ENCODE measurements at regions not wholly inside any gene's neighbourhood (a gene's known extent, or its start where the extent isn't known, plus 50 kb on each side); places are given as distances from the start of the nearest gene placed in this dataset.

- Histone ChIP-seq H3K9me3 (peaks cover 0 to 10% (median 5%) of the 10 kb centered on the region in 8 donors), H3K36me3 (no peaks in the 10 kb centered on the region), H3K4me1 (no peaks in the 10 kb centered on the region), H3K27me3 (replicated peaks in 1 of 7) (peaks cover 0 to 86% (median 7%) of the 10 kb centered on the region in 7 donors), H3K27ac (no peak overlapping the region), H3K4me3 (no peak overlapping the region)
- DNase-seq = no peak
- TF ChIP-seq POLR2AphosphoS5 (IDR thresholded peaks at IDR 0.05) (no peak), POLR2A (IDR thresholded peaks at IDR 0.05) (no peak)
- TF ChIP-seq, protein P1, sequence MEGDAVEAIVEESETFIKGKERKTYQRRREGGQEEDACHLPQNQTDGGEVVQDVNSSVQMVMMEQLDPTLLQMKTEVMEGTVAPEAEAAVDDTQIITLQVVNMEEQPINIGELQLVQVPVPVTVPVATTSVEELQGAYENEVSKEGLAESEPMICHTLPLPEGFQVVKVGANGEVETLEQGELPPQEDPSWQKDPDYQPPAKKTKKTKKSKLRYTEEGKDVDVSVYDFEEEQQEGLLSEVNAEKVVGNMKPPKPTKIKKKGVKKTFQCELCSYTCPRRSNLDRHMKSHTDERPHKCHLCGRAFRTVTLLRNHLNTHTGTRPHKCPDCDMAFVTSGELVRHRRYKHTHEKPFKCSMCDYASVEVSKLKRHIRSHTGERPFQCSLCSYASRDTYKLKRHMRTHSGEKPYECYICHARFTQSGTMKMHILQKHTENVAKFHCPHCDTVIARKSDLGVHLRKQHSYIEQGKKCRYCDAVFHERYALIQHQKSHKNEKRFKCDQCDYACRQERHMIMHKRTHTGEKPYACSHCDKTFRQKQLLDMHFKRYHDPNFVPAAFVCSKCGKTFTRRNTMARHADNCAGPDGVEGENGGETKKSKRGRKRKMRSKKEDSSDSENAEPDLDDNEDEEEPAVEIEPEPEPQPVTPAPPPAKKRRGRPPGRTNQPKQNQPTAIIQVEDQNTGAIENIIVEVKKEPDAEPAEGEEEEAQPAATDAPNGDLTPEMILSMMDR (IDR thresholded peaks at IDR 0.05 in 8 of 11, conservative IDR thresholded peaks at IDR 0.05 in 3 of 11) = no peak
- WGBS, 5 donors = 35 to 52% (median 38%) methylated on average over 8 of the region's 8 CpGs
- intact Hi-C loops (cut with DNase I; ENCODE audit: low total_unique reads) = no loop called here
Measured at GRCh38 chr1:18546026-18546425, 65.3 kb downstream of the KLHDC7A start.

GRCh38 chr1:18547460-18547859 is 66.7 kb downstream of the KLHDC7A start:
- WGBS, 5 donors = 59 to 83% (median 61%) methylated on average over 4 of the region's 4 CpGs
- TF ChIP-seq POLR2AphosphoS5 (IDR thresholded peaks at IDR 0.05) (no peak), POLR2A (IDR thresholded peaks at IDR 0.05) (no peak)
- TF ChIP-seq, protein P1 (IDR thresholded peaks at IDR 0.05 in 8 of 11, conservative IDR thresholded peaks at IDR 0.05 in 3 of 11) = no peak
- Histone ChIP-seq H3K4me1 (no peaks in the 10 kb centered on the region), H3K9me3 (peaks cover 0 to 10% (median 5%) of the 10 kb centered on the region in 8 donors), H3K27me3 (replicated peaks in 1 of 7) (peaks cover 0 to 84% (median 7%) of the 10 kb centered on the region in 7 donors), H3K36me3 (no peaks in the 10 kb centered on the region), H3K4me3 (no peak overlapping the region), H3K27ac (no peak overlapping the region)
- intact Hi-C loops (cut with DNase I; ENCODE audit: low total_unique reads) = no loop called here
- DNase-seq = no peak

GRCh38 chr1:18548643-18549042 is 67.9 kb downstream of the KLHDC7A start:
- 28 to 68% (median 55%) methylated on average over 3 to 6 of the region's 6 CpGs for WGBS, 5 donors
- TF ChIP-seq POLR2A (IDR thresholded peaks at IDR 0.05) (no peak), POLR2AphosphoS5 (IDR thresholded peaks at IDR 0.05) (no peak)
- TF ChIP-seq, protein P1 (IDR thresholded peaks at IDR 0.05 in 8 of 11, conservative IDR thresholded peaks at IDR 0.05 in 3 of 11) = no peak
- peaks cover 0 to 84% (median 7%) of the 10 kb centered on the region in 7 donors for H3K27me3 ChIP-seq (replicated peaks in 1 of 7)
- intact Hi-C loops (cut with DNase I; ENCODE audit: low total_unique reads) = no loop called here
- H3K4me3 ChIP-seq = no peak overlapping the region
- no peak overlapping the region for H3K27ac ChIP-seq
- DNase-seq = no peak
- no peaks in the 10 kb centered on the region for H3K4me1 ChIP-seq
- H3K9me3 ChIP-seq = peaks cover 0 to 3% (median under 1%) of the 10 kb centered on the region in 8 donors
- no peaks in the 10 kb centered on the region for H3K36me3 ChIP-seq

DNA sequence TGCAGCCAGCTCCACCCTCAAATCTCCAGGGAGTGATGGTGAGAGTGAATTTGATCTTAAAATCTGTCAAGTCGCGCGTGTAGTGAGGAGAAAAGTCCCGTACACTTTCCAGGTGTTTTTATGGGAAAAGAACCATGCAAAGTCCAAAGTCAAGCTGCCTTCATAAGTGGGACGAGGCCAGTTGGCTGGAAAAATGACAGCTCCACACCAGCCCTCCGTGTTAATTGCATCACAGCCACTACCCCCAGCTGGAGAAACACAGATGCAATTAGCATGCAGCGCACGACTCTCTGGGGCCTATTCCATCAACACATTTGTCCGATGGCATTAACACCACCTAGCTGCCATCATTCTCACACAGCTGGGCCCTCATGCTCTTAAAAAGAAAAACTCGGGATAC is 68.4 kb downstream of the KLHDC7A start:
- no peak overlapping the region for H3K27ac ChIP-seq
- no peaks in the 10 kb centered on the region for H3K36me3 ChIP-seq
- no peak overlapping the region for H3K4me3 ChIP-seq
- TF ChIP-seq POLR2AphosphoS5 (IDR thresholded peaks at IDR 0.05) = no peak
- TF ChIP-seq POLR2A (IDR thresholded peaks at IDR 0.05) = no peak
- TF ChIP-seq, protein P1 (IDR thresholded peaks at IDR 0.05 in 8 of 11, conservative IDR thresholded peaks at IDR 0.05 in 3 of 11) = no peak
- H3K27me3 ChIP-seq (replicated peaks in 1 of 7) = peaks cover 0 to 84% (median 7%) of the 10 kb centered on the region in 7 donors
- H3K4me1 ChIP-seq = no peaks in the 10 kb centered on the region
- WGBS, 5 donors = 69 to 82% (median 75%) methylated on average over 10 of the region's 10 CpGs
- intact Hi-C loops (cut with DNase I; ENCODE audit: low total_unique reads) = no loop called here
- H3K9me3 ChIP-seq = no peaks in the 10 kb centered on the region
- no peak for DNase-seq

All from spleen (tissue), 11 donors.